ENCODE measurements at regions not wholly inside any gene's neighbourhood (a gene's known extent, or its start where the extent isn't known, plus 50 kb on each side); places are given as distances from the start of the nearest gene placed in this dataset.

- TF ChIP-seq POLR2A (IDR thresholded peaks at IDR 0.05) (no peak), EP300 (IDR thresholded peaks at IDR 0.05) (no peak)
- TF ChIP-seq, protein P1, sequence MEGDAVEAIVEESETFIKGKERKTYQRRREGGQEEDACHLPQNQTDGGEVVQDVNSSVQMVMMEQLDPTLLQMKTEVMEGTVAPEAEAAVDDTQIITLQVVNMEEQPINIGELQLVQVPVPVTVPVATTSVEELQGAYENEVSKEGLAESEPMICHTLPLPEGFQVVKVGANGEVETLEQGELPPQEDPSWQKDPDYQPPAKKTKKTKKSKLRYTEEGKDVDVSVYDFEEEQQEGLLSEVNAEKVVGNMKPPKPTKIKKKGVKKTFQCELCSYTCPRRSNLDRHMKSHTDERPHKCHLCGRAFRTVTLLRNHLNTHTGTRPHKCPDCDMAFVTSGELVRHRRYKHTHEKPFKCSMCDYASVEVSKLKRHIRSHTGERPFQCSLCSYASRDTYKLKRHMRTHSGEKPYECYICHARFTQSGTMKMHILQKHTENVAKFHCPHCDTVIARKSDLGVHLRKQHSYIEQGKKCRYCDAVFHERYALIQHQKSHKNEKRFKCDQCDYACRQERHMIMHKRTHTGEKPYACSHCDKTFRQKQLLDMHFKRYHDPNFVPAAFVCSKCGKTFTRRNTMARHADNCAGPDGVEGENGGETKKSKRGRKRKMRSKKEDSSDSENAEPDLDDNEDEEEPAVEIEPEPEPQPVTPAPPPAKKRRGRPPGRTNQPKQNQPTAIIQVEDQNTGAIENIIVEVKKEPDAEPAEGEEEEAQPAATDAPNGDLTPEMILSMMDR (IDR thresholded peaks at IDR 0.05): no peak
Observed at GRCh38 chr20:40865095-40865494, 163.5 kb upstream of the TOP1 start.
